PC-3 (cell line): ENCODE measurements at regions not wholly inside any gene's neighbourhood (a gene's known extent, or its start where the extent isn't known, plus 50 kb on each side); places are given as distances from the start of the nearest gene placed in this dataset.

Source experiments
- EZH2 ChIP-seq: fragments of 300-600 bp; sonication (generic); IDR thresholded peaks from one replicate; pipeline ENCODE4 v1.6.1; 2017; ENCODE audit warnings: antibody characterized with exemption, mild to moderate bottlenecking, low read length; ENCODE audit not compliant: unreplicated experiment
- EZH2phosphoT487 ChIP-seq: fragments of 300-600 bp; sonication (generic); IDR thresholded peaks from 2 replicates; pipeline ENCODE4 v1.6.1; 2018; ENCODE audit warnings: mild to moderate bottlenecking, antibody characterized with exemption, low read length, borderline replicate concordance

DNA sequence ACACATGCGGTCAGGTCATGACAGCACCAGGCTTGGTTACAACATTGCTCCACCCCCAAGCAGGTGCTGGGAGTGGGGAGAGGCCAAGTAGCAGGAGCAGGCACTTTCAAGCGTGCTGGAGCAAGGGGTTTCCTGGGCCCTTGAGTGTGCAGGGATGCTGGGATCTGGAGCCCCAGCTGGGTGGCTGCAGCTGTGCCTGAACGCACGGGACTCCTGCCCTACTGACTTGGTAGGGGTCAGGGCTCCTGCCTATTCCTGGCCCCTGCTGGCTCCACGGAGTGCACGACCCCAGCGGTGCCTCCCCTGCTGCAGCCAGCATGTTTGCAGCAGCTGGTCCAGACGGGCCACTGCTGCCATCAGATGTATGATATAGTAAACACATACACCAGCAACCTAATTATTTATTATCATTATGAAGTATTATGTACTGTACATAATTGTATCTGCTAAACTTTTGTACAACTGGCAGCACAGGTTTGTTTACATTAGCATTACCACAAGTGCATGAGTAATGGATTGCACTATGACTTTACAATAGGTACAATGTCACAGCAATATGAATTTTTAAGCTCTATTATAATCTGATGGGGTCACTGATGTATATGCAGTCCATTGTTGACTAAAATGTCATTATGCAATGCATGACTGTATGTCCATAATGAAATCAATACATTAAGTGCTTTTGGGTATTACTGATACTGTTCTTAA, 620.6 kb downstream of the RAPGEF2 start:
- TF ChIP-seq EZH2phosphoT487 (no peak), EZH2 (no peak)
